Stimulated activated CD4-positive, alpha-beta T cell treated with anti-CD3 and anti-CD28 coated beads, Interleukin-2, amount 100 ng/mL, for 4 hours (primary cell): ENCODE measurements at regions not wholly inside any gene's neighbourhood (a gene's known extent, or its start where the extent isn't known, plus 50 kb on each side); places are given as distances from the start of the nearest gene placed in this dataset.

Source experiments
- DNase-seq: peaks from one replicate; pipeline ENCODE4 v3.0.0-alpha.2; 2020; ENCODE audit warnings: low read depth

- DNase-seq: no peak
Measured at GRCh38 chr3:127350172-127351050, 62.6 kb upstream of the PRR20G start.

- DNase-seq: no peak
Measured at GRCh38 chr3:127349501-127350171, 61.8 kb upstream of the PRR20G start.

- DNase-seq: no peak
Measured at GRCh38 chr3:127342735-127343134, 54.9 kb upstream of the PRR20G start.

GRCh38 chr3:127339928-127340861, 52.3 kb upstream of the PRR20G start:
- no peak for DNase-seq

- no peak for DNase-seq
Measured at GRCh38 chr3:127339016-127339415, 51.2 kb upstream of the PRR20G start.

GRCh38 chr3:127337911-127338531, 50.2 kb upstream of the PRR20G start:
- no peak for DNase-seq
